A673 (cell line): ENCODE measurements at regions not wholly inside any gene's neighbourhood (a gene's known extent, or its start where the extent isn't known, plus 50 kb on each side); places are given as distances from the start of the nearest gene placed in this dataset.

ENCODE experiments used
- BruUV-seq: library from RNA; stranded (reverse); fragments of 400-500 nt; replicated peaks from 2 replicates; lab custom pipeline; 2021; lab: Mats Ljungman, UMichigan
- CTCF ChIA-PET: fragments of 300-600 bp; sonication (Branson Sonifier 250); formaldehyde crosslinking; loops from one replicate; lab custom pipeline; 2022; ENCODE audit warnings: antibody characterized with exemption; lab: Charles Lee
- POLR2A ChIA-PET: fragments of 300-600 bp; sonication (Branson Sonifier 250); formaldehyde crosslinking; loops from one replicate; lab custom pipeline; 2022; ENCODE audit warnings: antibody characterized with exemption; ENCODE audit not compliant: low non-redundant PET; lab: Charles Lee
- DNase-seq: peaks from one replicate; pipeline ENCODE4 v3.0.0-alpha.2; 2015; ENCODE audit warnings: low spot score
- H3K27ac ChIP-seq: fragments of 200-600 bp; sonication (generic); 2 replicates; pipeline ENCODE4 v1.5.1; 2016; ENCODE audit warnings: mixed run types, low read depth, mild to moderate bottlenecking, mixed read lengths, antibody characterized with exemption, low read length; ENCODE audit not compliant: poor library complexity, severe bottlenecking
- H3K27me3 ChIP-seq: fragments of 200-600 bp; sonication (generic); replicated peaks from 2 replicates; pipeline ENCODE4 v1.6.1; 2017; ENCODE audit warnings: mixed run types, low read depth, mild to moderate bottlenecking, mixed read lengths, antibody characterized with exemption, low read length; ENCODE audit not compliant: insufficient read depth, poor library complexity
- H3K36me3 ChIP-seq: fragments of 200-600 bp; sonication (generic); 2 replicates; pipeline ENCODE4 v1.6.1; 2016; ENCODE audit warnings: mixed run types, mild to moderate bottlenecking, mixed read lengths, antibody characterized with exemption, low read length; ENCODE audit not compliant: insufficient read depth, poor library complexity, severe bottlenecking
- H3K4me1 ChIP-seq: fragments of 200-600 bp; sonication (generic); 2 replicates; pipeline ENCODE4 v1.6.1; 2017; ENCODE audit warnings: mixed run types, mild to moderate bottlenecking, mixed read lengths, antibody characterized with exemption, low read length; ENCODE audit not compliant: insufficient read depth, poor library complexity, severe bottlenecking
- H3K4me3 ChIP-seq: fragments of 200-600 bp; sonication (generic); 2 replicates; pipeline ENCODE4 v1.5.1; 2016; ENCODE audit warnings: low read depth, mixed run types, mild to moderate bottlenecking, mixed read lengths, low read length; ENCODE audit not compliant: poor library complexity, severe bottlenecking
- H3K9me3 ChIP-seq: fragments of 200-600 bp; sonication (generic); 2 replicates; pipeline ENCODE4 v1.6.1; 2016; ENCODE audit warnings: mixed run types, low read depth, mild to moderate bottlenecking, mixed read lengths, antibody characterized with exemption, low read length; ENCODE audit not compliant: poor library complexity, severe bottlenecking
- CTCF ChIP-seq: fragments of 300-800, 200-600 bp; sonication (generic); conservative IDR thresholded peaks from 2 replicates; pipeline ENCODE4 v1.5.1; 2017; ENCODE audit warnings: low read depth, mild to moderate bottlenecking, antibody characterized with exemption, low read length, moderate library complexity, mixed read lengths
- EZH2 ChIP-seq: fragments of 200-600 bp; sonication (generic); IDR thresholded peaks from 2 replicates; pipeline ENCODE4 v1.6.1; 2017; ENCODE audit warnings: borderline replicate concordance, low read depth, mild to moderate bottlenecking, mixed read lengths, antibody characterized with exemption, low read length; ENCODE audit not compliant: poor library complexity, severe bottlenecking
- intact Hi-C: fragments of 100-400 bp; cut with micrococcal nuclease; formaldehyde crosslinking; loops from one replicate; pipeline ENCODE4 v1.10.0; 2022; ENCODE audit not compliant: unreplicated experiment

GRCh38 chr9:28868228-28868990 is 1295.1 kb upstream of the C9orf72 start:
- Histone ChIP-seq H3K4me1 (peaks cover 52% of the 10 kb centered on the region), H3K27me3 (no peaks in the 10 kb centered on the region), H3K4me3 (no peak overlapping the region), H3K27ac (no peak overlapping the region), H3K36me3 (no peaks in the 10 kb centered on the region), H3K9me3 (no peaks in the 10 kb centered on the region)
- ChIA-PET POLR2A (no interaction called here), CTCF (no interaction called here)
- DNase-seq = no peak
- intact Hi-C loops = loop anchor here (5.0 kb wide), 1 partner anchor 49 kb away; no protein-coding TSS in a partner anchor
- BruUV-seq = no TSS peak
- TF ChIP-seq CTCF (no peak), EZH2 (no peak)

- BruUV-seq = no TSS peak
- peaks cover under 1% of the 10 kb centered on the region for H3K4me1 ChIP-seq
- no peak overlapping the region for H3K4me3 ChIP-seq
- ChIA-PET POLR2A (interaction anchor here (0.6 kb wide), 1 partner anchor 87 kb away, joined by 4 read pairs; no protein-coding TSS in a partner anchor), CTCF (no interaction called here)
- no peak for TF ChIP-seq EZH2
- no peak for TF ChIP-seq CTCF
- H3K27me3 ChIP-seq = no peaks in the 10 kb centered on the region
- intact Hi-C loops = no loop called here
- no peak overlapping the region for H3K27ac ChIP-seq
- H3K36me3 ChIP-seq = no peaks in the 10 kb centered on the region
- H3K9me3 ChIP-seq = no peaks in the 10 kb centered on the region
- DNase-seq = no peak
These were observed 1309.2 kb upstream of the C9orf72 start for GRCh38 chr9:28882529-28882928.

- no peak for DNase-seq
- POLR2A ChIA-PET = no interaction called here
- intact Hi-C loops = no loop called here
These were observed 1310.0 kb upstream of the C9orf72 start for GRCh38 chr9:28883234-28883633.

More at GRCh38 chr9:28883234-28883633, 1310.0 kb upstream of the C9orf72 start:
- no peaks in the 10 kb centered on the region for H3K9me3 ChIP-seq
- BruUV-seq = no TSS peak
- H3K4me1 ChIP-seq = peaks cover 7% of the 10 kb centered on the region
- CTCF ChIA-PET = no interaction called here
- H3K27ac ChIP-seq = no peak overlapping the region
- H3K36me3 ChIP-seq = no peaks in the 10 kb centered on the region
- H3K27me3 ChIP-seq = no peaks in the 10 kb centered on the region
- H3K4me3 ChIP-seq = no peak overlapping the region
- no peak for TF ChIP-seq EZH2
- TF ChIP-seq CTCF = no peak
